Effector memory CD4-positive, alpha-beta T cell (primary cell): ENCODE measurements at regions not wholly inside any gene's neighbourhood (a gene's known extent, or its start where the extent isn't known, plus 50 kb on each side); places are given as distances from the start of the nearest gene placed in this dataset.
"Not testable (repeated sequence)": the region's sequence is repeated elsewhere in the genome, so short reads cannot be mapped to it uniquely, and the experiment has no call there.

Experiments used
- DNase-seq, 3 donors: peaks; one replicate each; pipeline ENCODE4 v3.0.0-alpha.2; 2020
- H3K27ac ChIP-seq: 2 replicates; pipeline ENCODE4 v1.7.0; 2013; ENCODE audit warnings: mild to moderate bottlenecking, low read length, moderate library complexity; ENCODE audit not compliant: insufficient read depth, poor library complexity, severe bottlenecking
- H3K27me3 ChIP-seq: replicated peaks from 2 replicates; pipeline ENCODE4 v1.7.0; 2013; ENCODE audit warnings: mild to moderate bottlenecking, low read length; ENCODE audit not compliant: insufficient read depth, control insufficient read depth, poor library complexity, severe bottlenecking
- H3K36me3 ChIP-seq: 2 replicates; pipeline ENCODE4 v1.7.0; 2013; ENCODE audit warnings: mild to moderate bottlenecking, low read length, moderate library complexity; ENCODE audit not compliant: control insufficient read depth, insufficient read depth
- H3K4me1 ChIP-seq: 2 replicates; pipeline ENCODE4 v1.7.0; 2013; ENCODE audit warnings: low read length, mild to moderate bottlenecking; ENCODE audit not compliant: control insufficient read depth, insufficient read depth, poor library complexity, severe bottlenecking
- H3K4me3 ChIP-seq: 2 replicates; pipeline ENCODE4 v1.7.0; 2013; ENCODE audit warnings: low read length, low read depth, mild to moderate bottlenecking; ENCODE audit not compliant: insufficient read depth, poor library complexity, severe bottlenecking
- H3K9me3 ChIP-seq: 2 replicates; pipeline ENCODE4 v1.7.0; 2013; ENCODE audit warnings: mild to moderate bottlenecking, low read length, moderate library complexity; ENCODE audit not compliant: control insufficient read depth

DNA sequence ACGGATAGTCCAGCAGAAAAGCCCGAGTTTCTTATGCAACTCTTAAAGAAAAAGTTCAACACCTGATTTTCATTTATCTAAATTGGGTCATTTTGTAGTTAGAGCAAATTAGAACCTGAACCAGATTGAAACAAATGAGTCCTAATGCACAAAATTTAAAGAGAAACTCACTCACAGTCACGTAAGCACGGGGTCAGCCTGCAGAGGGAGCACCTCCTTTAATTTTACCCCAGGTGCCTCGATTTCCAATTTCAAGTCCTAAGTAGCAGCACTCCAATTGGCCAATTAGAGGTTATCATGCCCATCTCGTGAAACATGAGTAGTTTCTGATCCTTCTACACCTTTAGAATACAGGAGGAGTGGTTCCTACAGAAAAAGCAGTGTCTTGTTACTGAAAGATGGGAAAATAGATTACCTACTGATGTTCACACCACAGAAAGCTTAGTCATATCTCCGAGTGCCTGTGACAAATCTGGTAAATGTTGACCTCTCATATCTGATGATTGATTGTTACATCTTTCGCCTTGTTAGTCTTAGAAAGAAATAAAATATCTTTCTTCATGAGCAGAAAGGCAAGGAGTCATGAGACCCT, 1929.8 kb upstream of the LRRTM1 start:
- H3K4me3 ChIP-seq = no peak overlapping the region
- H3K27me3 ChIP-seq = no peaks in the 10 kb centered on the region
- no peaks in the 10 kb centered on the region for H3K36me3 ChIP-seq
- no peak for DNase-seq
- no peaks in the 10 kb centered on the region for H3K4me1 ChIP-seq
- no peaks in the 10 kb centered on the region for H3K9me3 ChIP-seq
- H3K27ac ChIP-seq = no peak overlapping the region

DNA sequence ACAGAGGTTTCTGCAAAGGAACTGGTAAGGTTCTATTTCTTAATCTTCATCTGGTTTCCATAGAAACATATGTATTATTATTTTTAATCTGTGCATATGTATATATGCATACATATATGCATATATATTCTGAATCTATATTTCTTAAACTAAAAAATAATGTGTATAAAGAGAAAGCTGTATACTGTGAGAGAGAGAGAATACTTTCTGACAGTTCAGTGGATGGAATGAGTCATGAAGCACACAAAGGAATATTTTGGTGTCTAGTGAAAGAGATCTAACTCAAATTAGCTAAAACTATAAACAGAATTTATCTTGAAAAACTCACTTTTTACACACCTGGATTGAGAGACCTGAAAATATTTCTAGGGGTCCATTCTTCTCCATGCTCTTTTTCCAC, 1929.3 kb upstream of the LRRTM1 start:
- H3K27ac ChIP-seq = no peak overlapping the region
- no peaks in the 10 kb centered on the region for H3K36me3 ChIP-seq
- no peaks in the 10 kb centered on the region for H3K27me3 ChIP-seq
- no peak for DNase-seq
- no peaks in the 10 kb centered on the region for H3K9me3 ChIP-seq
- no peaks in the 10 kb centered on the region for H3K4me1 ChIP-seq
- no peak overlapping the region for H3K4me3 ChIP-seq

DNA sequence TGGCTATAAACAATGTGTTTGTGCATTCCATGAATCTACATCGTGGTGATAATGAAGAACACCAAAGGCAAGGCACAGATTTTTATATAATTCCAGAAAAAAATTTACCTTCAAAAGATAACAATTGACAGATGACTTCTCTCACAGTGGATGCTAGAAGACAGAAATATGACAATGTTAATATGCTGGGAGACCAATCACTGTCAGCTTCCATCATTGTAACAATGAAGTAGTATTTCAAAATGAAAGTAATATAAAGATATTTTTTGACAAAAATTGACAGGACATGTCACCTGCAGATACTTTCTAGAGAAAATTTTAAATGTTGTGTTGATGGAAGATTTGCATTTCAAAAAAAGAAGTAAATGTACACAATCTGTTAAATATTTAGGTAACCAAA, 1925.9 kb upstream of the LRRTM1 start:
- H3K36me3 ChIP-seq = no peaks in the 10 kb centered on the region
- no peak overlapping the region for H3K27ac ChIP-seq
- DNase-seq = no peak
- no peaks in the 10 kb centered on the region for H3K4me1 ChIP-seq
- no peaks in the 10 kb centered on the region for H3K27me3 ChIP-seq
- no peak overlapping the region for H3K4me3 ChIP-seq
- no peaks in the 10 kb centered on the region for H3K9me3 ChIP-seq

DNA sequence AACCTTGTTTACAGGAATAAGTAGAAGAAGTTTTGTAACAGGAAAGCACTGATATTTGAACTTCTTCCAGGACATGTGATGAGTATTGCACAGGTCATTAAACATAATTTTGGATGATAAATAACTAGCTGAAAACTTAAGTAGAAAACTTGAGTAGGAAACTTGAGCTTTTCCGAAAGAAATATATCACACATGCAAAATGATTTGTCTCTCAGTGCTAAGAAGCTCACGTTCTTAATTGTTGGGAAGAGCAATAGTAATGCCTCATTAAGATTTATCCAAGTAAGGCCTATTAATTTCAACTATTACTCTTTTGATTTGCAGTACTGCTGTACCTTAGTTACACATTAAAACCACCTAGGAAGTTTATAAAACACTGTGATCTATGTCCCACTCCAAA, 1921.9 kb upstream of the LRRTM1 start:
- H3K4me1 ChIP-seq = no peaks in the 10 kb centered on the region
- H3K9me3 ChIP-seq = no peaks in the 10 kb centered on the region
- H3K27me3 ChIP-seq = no peaks in the 10 kb centered on the region
- no peak for DNase-seq
- no peaks in the 10 kb centered on the region for H3K36me3 ChIP-seq
- H3K27ac ChIP-seq = no peak overlapping the region
- H3K4me3 ChIP-seq = no peak overlapping the region

DNA sequence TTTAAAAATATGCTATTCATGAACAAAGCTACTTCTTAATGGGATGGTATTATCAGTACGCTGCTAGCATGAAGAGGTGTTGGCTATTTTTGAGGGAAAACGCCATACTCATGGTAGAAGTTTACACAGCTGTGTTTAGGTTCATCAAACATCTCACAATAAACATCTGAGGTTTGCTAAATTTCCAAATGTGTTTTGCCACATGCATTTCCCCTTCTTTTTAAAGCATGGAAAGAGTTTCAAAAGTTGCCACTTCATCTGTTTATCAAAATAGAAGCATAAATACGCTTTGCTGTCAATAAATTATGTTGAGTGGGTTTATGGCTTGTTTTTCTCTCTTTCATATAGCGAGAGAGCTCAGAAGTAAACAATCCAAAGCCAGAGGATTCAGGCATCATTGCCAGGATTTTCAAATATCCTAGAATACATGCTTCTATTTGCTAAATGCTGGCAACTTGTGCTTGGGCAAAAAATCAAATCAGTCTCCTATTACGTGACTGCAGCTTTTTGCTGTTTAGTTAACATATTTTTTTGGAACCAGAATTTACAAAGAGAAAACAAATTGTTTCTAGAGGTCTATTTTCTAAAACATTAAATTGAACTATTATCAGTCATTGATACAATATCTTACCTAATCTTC, 1919.9 kb upstream of the LRRTM1 start:
- DNase-seq = no peak
- Histone ChIP-seq H3K27me3 (no peaks in the 10 kb centered on the region), H3K9me3 (no peaks in the 10 kb centered on the region), H3K4me1 (no peaks in the 10 kb centered on the region), H3K36me3 (no peaks in the 10 kb centered on the region), H3K4me3 (no peak overlapping the region), H3K27ac (no peak overlapping the region)

DNA sequence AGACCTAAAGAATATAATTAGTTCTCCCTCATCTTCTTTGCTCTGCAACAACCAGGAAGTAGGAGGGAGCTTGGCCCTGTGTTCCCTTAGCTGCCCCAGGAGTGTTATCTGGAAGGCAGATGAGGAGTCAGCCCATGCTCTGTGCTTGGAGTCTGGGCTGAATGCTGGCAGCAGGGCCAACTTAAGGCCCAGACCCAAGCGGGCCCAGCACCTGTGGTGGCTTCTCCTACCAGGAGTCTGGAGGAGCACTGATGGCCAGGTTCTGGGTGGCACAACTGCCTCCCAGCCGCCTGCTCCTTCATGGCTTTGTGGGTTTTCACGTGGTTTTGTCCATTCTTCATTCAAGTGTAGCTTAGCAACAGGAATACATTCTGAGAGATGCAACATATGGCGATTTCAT, 1910.7 kb upstream of the LRRTM1 start:
- H3K36me3 ChIP-seq = no peaks in the 10 kb centered on the region
- H3K27me3 ChIP-seq = no peaks in the 10 kb centered on the region
- DNase-seq = no peak
- no peak overlapping the region for H3K27ac ChIP-seq
- no peaks in the 10 kb centered on the region for H3K4me1 ChIP-seq
- H3K9me3 ChIP-seq = no peaks in the 10 kb centered on the region
- H3K4me3 ChIP-seq = no peak overlapping the region

DNA sequence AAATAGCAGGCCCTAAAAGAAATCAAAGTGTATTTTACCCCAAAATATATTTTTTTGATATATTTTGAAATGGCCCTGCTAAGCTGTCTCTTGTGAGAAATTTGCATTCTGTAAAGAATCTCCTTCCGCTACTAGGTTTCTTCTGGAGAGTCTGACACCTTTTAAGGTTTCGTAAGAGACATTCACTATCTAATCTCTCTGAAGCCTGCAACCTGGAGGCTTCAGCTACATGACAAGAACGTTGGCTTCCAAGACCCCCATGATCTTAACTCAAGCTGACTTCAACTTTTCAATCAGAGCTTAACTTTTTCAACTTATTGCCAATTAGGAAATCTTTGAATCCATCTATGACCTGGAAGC, 1894.9 kb upstream of the LRRTM1 start:
- Histone ChIP-seq H3K27me3 (no peaks in the 10 kb centered on the region), H3K36me3 (no peaks in the 10 kb centered on the region), H3K4me3 (no peak overlapping the region), H3K9me3 (no peaks in the 10 kb centered on the region), H3K27ac (no peak overlapping the region), H3K4me1 (no peaks in the 10 kb centered on the region)
- DNase-seq = no peak

DNA sequence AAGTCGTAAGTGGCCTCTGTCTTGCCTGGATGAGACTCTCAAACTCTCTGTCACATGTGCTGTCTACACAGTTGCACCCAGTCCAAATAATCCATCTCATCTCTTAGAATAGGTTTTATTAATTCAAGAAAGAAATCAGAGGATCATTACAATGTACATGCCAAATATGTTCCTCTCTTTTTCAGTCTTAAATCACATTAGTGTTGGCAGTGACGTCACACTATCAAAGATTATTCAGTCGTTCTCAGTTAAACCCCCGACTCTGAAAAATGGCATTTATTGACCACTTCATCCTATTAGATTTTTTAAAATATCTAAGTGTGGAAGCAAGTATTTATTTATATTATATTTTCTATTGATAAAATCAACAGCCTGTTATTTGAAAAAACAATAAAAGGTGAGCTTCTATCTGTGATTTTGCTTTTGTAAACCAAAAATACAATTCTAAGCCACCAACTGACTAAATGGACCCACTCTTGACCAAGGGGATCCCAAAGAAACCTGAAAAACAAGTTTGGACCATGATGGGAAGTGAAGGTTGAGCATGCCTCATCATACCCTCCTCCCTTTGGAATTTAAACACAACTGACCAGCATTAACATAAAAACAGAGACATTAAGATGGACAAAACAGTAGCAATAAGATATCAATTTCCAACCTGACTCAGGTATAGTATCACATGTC, 1894.4 kb upstream of the LRRTM1 start:
- Histone ChIP-seq H3K27me3 (no peaks in the 10 kb centered on the region), H3K4me3 (no peak overlapping the region), H3K9me3 (no peaks in the 10 kb centered on the region), H3K36me3 (no peaks in the 10 kb centered on the region), H3K4me1 (no peaks in the 10 kb centered on the region), H3K27ac (no peak overlapping the region)
- no peak for DNase-seq

DNA sequence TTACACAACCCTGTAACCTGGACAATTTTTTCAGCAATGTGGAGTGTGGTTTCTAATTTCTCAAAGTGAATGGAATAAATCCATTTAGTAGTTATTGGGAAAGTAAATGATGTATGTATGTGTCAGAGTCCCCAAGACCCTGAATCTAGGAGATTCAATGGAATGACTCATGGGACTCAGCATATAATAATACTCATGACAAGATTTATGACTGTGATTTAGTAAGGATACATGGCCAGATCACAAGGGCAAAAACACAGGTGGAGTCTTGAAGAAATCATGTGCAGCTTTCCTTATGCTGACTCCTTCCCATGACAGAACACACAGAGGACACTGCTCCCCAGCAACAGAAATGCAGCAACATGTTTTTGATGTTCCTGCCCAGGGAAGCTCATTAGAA, 1877.7 kb upstream of the LRRTM1 start:
- Histone ChIP-seq H3K4me1 (no peaks in the 10 kb centered on the region), H3K27me3 (no peaks in the 10 kb centered on the region), H3K4me3 (no peak overlapping the region), H3K9me3 (no peaks in the 10 kb centered on the region), H3K36me3 (no peaks in the 10 kb centered on the region), H3K27ac (no peak overlapping the region)
- no peak for DNase-seq

DNA sequence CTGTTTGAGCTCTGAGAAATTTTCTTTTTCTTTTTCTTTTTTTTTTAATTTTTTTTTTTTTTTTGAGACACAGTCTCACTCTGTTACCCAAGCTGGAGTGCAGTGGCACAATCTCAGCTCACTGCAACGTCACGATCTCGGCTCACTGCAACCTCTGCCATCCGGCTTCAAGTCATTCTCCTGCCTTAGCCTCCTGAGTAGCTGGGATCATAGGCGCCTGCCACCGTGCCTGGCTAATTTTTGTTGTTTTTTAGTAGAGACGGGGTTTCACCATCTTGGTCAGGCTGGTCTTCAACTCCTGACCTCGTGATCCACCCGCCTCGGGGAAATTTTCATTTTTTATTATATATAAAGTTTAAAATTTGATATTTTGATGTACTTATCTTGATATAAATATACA, 1870.7 kb upstream of the LRRTM1 start:
- DNase-seq, H3K27ac ChIP-seq, H3K9me3 ChIP-seq, H3K4me1 ChIP-seq, H3K4me3 ChIP-seq, H3K27me3 ChIP-seq, H3K36me3 ChIP-seq: not testable (repeated sequence)
